H1 (cell line): ENCODE measurements at regions not wholly inside any gene's neighbourhood (a gene's known extent, or its start where the extent isn't known, plus 50 kb on each side); places are given as distances from the start of the nearest gene placed in this dataset.
"Not testable (repeated sequence)": the region's sequence is repeated elsewhere in the genome, so short reads cannot be mapped to it uniquely, and the experiment has no call there.

Experiments
- CTCF ChIA-PET: fragments of 300-600 bp; sonication (Branson Sonifier 250); formaldehyde crosslinking; loops from one replicate; lab custom pipeline; 2021; ENCODE audit not compliant: partially characterized antibody; lab: Charles Lee
- POLR2A ChIA-PET: fragments of 300-600 bp; sonication (Branson Sonifier 250); formaldehyde crosslinking; loops from one replicate; lab custom pipeline; 2021; ENCODE audit warnings: inconsistent platforms; ENCODE audit not compliant: partially characterized antibody; lab: Charles Lee
- DNase-seq, 2 experiments: peaks; one replicate each; pipeline versions ENCODE4 v3.0.0 to v3.0.0-alpha.2; 2010 to 2022; ENCODE audit warnings: low spot score in 2 of 2, low read depth in 1 of 2, mixed read lengths in 1 of 2
- FAIRE-seq: peaks from 2 replicates; lab custom pipeline; 2011; peaks lifted over from hg19 to GRCh38; lab: Jason Lieb, UNC
- H2AFZ ChIP-seq: 2 replicates; pipeline ENCODE4 v1.8.1; 2012; ENCODE audit warnings: low read length, inconsistent platforms
- H2AK5ac ChIP-seq: 2 replicates; pipeline ENCODE4 v1.6.1; 2013; ENCODE audit warnings: low read depth, low read length
- H2BK120ac ChIP-seq: replicated peaks from 2 replicates; pipeline ENCODE3; 2013; ENCODE audit warnings: low read depth, low read length, inconsistent platforms
- H2BK12ac ChIP-seq: 2 replicates; pipeline ENCODE4 v1.6.1; 2013; ENCODE audit warnings: low read depth, low read length
- H2BK15ac ChIP-seq: 2 replicates; pipeline ENCODE4 v1.6.1; 2013; ENCODE audit warnings: low read length
- H2BK20ac ChIP-seq: 2 replicates; pipeline ENCODE4 v1.6.1; 2013; ENCODE audit warnings: low read length
- H2BK5ac ChIP-seq: 2 replicates; pipeline ENCODE4 v1.6.1; 2013; ENCODE audit warnings: low read depth, low read length
- H3K14ac ChIP-seq: 2 replicates; pipeline ENCODE4 v1.6.1; 2013; ENCODE audit warnings: inconsistent platforms; ENCODE audit not compliant: insufficient read length
- H3K18ac ChIP-seq: 2 replicates; pipeline ENCODE4 v1.6.1; 2013; ENCODE audit warnings: low read length; ENCODE audit errors: extremely low read depth
- H3K23ac ChIP-seq: 2 replicates; pipeline ENCODE4 v1.6.1; 2013; ENCODE audit warnings: inconsistent platforms; ENCODE audit not compliant: insufficient read length
- H3K23me2 ChIP-seq: 2 replicates; pipeline ENCODE4 v1.6.1; 2013; ENCODE audit warnings: low read depth, low read length
- H3K27ac ChIP-seq: 2 replicates; pipeline ENCODE4 v1.6.1; 2011; ENCODE audit warnings: low read depth, low read length, inconsistent platforms
- H3K27me3 ChIP-seq, 4 experiments: replicated peaks in 1 of 4; 1 replicate in 1 of 4; 2 replicates in 3 of 4; pipeline versions ENCODE4 v1.6.1 to v1.8.1; 2011 to 2013; ENCODE audit warnings: low read length in 3 of 4, mild to moderate bottlenecking in 3 of 4, inconsistent platforms in 2 of 4, mixed read lengths in 2 of 4, moderate library complexity in 1 of 4; ENCODE audit not compliant: control insufficient read depth in 3 of 4, insufficient read depth in 3 of 4; ENCODE audit errors: extremely low read depth in 1 of 4
- H3K36me3 ChIP-seq, 4 experiments: 2 replicates each; pipeline versions ENCODE4 v1.6.1 to v1.8.1; 2011 to 2013; ENCODE audit warnings: mild to moderate bottlenecking in 4 of 4, low read length in 3 of 4, moderate library complexity in 2 of 4, control low read depth in 1 of 4, inconsistent platforms in 1 of 4; ENCODE audit not compliant: insufficient read depth in 4 of 4, control insufficient read depth in 2 of 4
- H3K4ac ChIP-seq: replicated peaks from 2 replicates; pipeline ENCODE3; 2013; ENCODE audit warnings: low read length, low read depth, mixed read lengths, inconsistent platforms; ENCODE audit not compliant: insufficient read length
- H3K4me1 ChIP-seq, 4 experiments: replicated peaks in 1 of 4; 1 replicate in 1 of 4; 2 replicates in 3 of 4; pipeline versions ENCODE4 v1.6.1 to v1.8.1; 2011 to 2013; ENCODE audit warnings: low read length in 3 of 4, inconsistent platforms in 2 of 4, mixed read lengths in 1 of 4; ENCODE audit not compliant: insufficient read depth in 4 of 4, control insufficient read depth in 3 of 4
- H3K4me2 ChIP-seq, 2 experiments: 2 replicates each; pipeline versions ENCODE4 v1.6.1 to v1.8.1; 2011 to 2013; ENCODE audit warnings: low read depth in 2 of 2, low read length in 2 of 2, control low read depth in 1 of 2, inconsistent platforms in 1 of 2, mild to moderate bottlenecking in 1 of 2; ENCODE audit not compliant: insufficient read depth in 1 of 2
- H3K4me3 ChIP-seq, 4 experiments: fragments of 200-600, 300-600 bp in 1 of 4; sonication (generic), shearing (Covaris generic), sonication (Bioruptor Twin) in 1 of 4; 2 replicates each; pipeline versions ENCODE4 v1.5.1 to v1.8.1; 2011 to 2016; ENCODE audit warnings: low read length in 4 of 4, low read depth in 3 of 4, control low read depth in 2 of 4, inconsistent platforms in 2 of 4, mild to moderate bottlenecking in 2 of 4, mixed read lengths in 1 of 4, moderate library complexity in 1 of 4; ENCODE audit not compliant: insufficient read depth in 2 of 4; ENCODE audit errors: extremely low read depth in 1 of 4
- H3K56ac ChIP-seq: replicated peaks from 2 replicates; pipeline ENCODE3; 2013; ENCODE audit warnings: low read depth, mild to moderate bottlenecking, mixed read lengths, low read length, inconsistent platforms; ENCODE audit not compliant: insufficient read length
- H3K79me1 ChIP-seq: 2 replicates; pipeline ENCODE4 v1.6.1; 2013; ENCODE audit warnings: low read depth, low read length, control low read depth
- H3K79me2 ChIP-seq, 2 experiments: 2 replicates each; pipeline versions ENCODE4 v1.6.1 to v1.8.1; 2012 to 2013; ENCODE audit warnings: low read length in 2 of 2, mild to moderate bottlenecking in 2 of 2, inconsistent platforms in 1 of 2; ENCODE audit not compliant: insufficient read depth in 2 of 2, control insufficient read depth in 1 of 2
- H3K9ac ChIP-seq, 4 experiments: replicated peaks in 1 of 4; 1 replicate in 1 of 4; 2 replicates in 3 of 4; pipeline versions ENCODE4 v1.6.1 to v1.8.1; 2011 to 2013; ENCODE audit warnings: low read depth in 3 of 4, low read length in 3 of 4, control low read depth in 2 of 4, mild to moderate bottlenecking in 2 of 4, moderate library complexity in 2 of 4, inconsistent platforms in 1 of 4; ENCODE audit errors: extremely low read depth in 1 of 4
- H3K9me3 ChIP-seq, 2 experiments: 2 replicates each; pipeline versions ENCODE4 v1.6.1 to v1.8.1; 2012 to 2013; ENCODE audit warnings: mild to moderate bottlenecking in 2 of 2, moderate library complexity in 2 of 2, control low read depth in 1 of 2, inconsistent platforms in 1 of 2, low read depth in 1 of 2, low read length in 1 of 2, mixed read lengths in 1 of 2; ENCODE audit not compliant: insufficient read depth in 2 of 2
- H4K20me1 ChIP-seq, 2 experiments: replicated peaks in 1 of 2; 2 replicates each; pipeline versions ENCODE3 to v1.8.1; 2011 to 2013; ENCODE audit warnings: inconsistent platforms in 2 of 2, low read length in 2 of 2, mild to moderate bottlenecking in 1 of 2; ENCODE audit not compliant: insufficient read depth in 2 of 2, control insufficient read depth in 1 of 2
- H4K5ac ChIP-seq: 2 replicates; pipeline ENCODE4 v1.6.1; 2013; ENCODE audit warnings: low read length, low read depth, mixed read lengths, inconsistent platforms; ENCODE audit not compliant: insufficient read length
- H4K8ac ChIP-seq: 2 replicates; pipeline ENCODE4 v1.8.0; 2013; ENCODE audit warnings: mild to moderate bottlenecking, moderate library complexity, low read length, inconsistent platforms; ENCODE audit not compliant: insufficient read depth; ENCODE audit errors: extremely low read depth
- H4K91ac ChIP-seq: replicated peaks from 2 replicates; pipeline ENCODE3; 2013; ENCODE audit warnings: low read length, mixed read lengths, inconsistent platforms; ENCODE audit not compliant: insufficient read length
- RBBP5 ChIP-seq: IDR thresholded peaks from 2 replicates; pipeline ENCODE4 v1.7.1; 2012; ENCODE audit warnings: low read depth, mild to moderate bottlenecking, inconsistent platforms, low read length, moderate library complexity, borderline replicate concordance
- TCF12 ChIP-seq: IDR thresholded peaks from 2 replicates; pipeline ENCODE4 v1.6.1; 2011; ENCODE audit warnings: low read depth, mild to moderate bottlenecking, low read length
- WGBS, 2 experiments: shearing (Covaris generic) in 1 of 2; methylation state at CpG; one replicate each; pipeline versions ENCODE4 v1.1.6 to v1.1.7; 2013 to 2015; ENCODE audit warnings: low lambda C conversion rate in 2 of 2, mixed read lengths in 2 of 2, inconsistent platforms in 1 of 2, low coverage in 1 of 2, missing lambda C conversion rate in 1 of 2; ENCODE audit not compliant: insufficient replicate concordance in 2 of 2, insufficient coverage in 1 of 2, insufficient read length in 1 of 2; ENCODE audit errors: extremely low coverage in 1 of 2, missing lambda C conversion rate in 1 of 2; 5-methylcytosine and 5-hydroxymethylcytosine counted together

- no peak for TF ChIP-seq TCF12
- TF ChIP-seq RBBP5, result no peak
These were observed 92.4 kb upstream of the CEP78 start (continued) for GRCh38 chr9:78143281-78144007.

GRCh38 chr9:78142264-78142663, 93.6 kb upstream of the CEP78 start:
- DNase-seq, H2BK120ac ChIP-seq, POLR2A ChIA-PET, H3K27ac ChIP-seq, H3K9ac ChIP-seq, H3K27me3 ChIP-seq, H3K4ac ChIP-seq, H3K36me3 ChIP-seq, H4K5ac ChIP-seq, H2BK20ac ChIP-seq, H3K79me2 ChIP-seq, FAIRE-seq, H4K20me1 ChIP-seq, H3K4me2 ChIP-seq, H4K8ac ChIP-seq, H2AK5ac ChIP-seq, H2BK12ac ChIP-seq, H2BK15ac ChIP-seq, H3K23me2 ChIP-seq, H3K4me1 ChIP-seq, H3K23ac ChIP-seq, H3K18ac ChIP-seq, H3K4me3 ChIP-seq, H4K91ac ChIP-seq, H2AFZ ChIP-seq, H3K56ac ChIP-seq, H3K14ac ChIP-seq, H2BK5ac ChIP-seq, H3K9me3 ChIP-seq, H3K79me1 ChIP-seq: not testable (repeated sequence)
- 95% methylated on average over 3 of the region's 3 CpGs; no CpG with 5 or more reads in 1 of the 2 experiments for WGBS, 2 experiments
- CTCF ChIA-PET, result interaction anchor here (1.6 to 2.0 kb wide), 2 partner anchors 12 to 165 kb away, joined by 5 to 6 read pairs; no protein-coding TSS in a partner anchor
